SJCRH30 (cell line): ENCODE measurements at regions not wholly inside any gene's neighbourhood (a gene's known extent, or its start where the extent isn't known, plus 50 kb on each side); places are given as distances from the start of the nearest gene placed in this dataset.

Experiments used
- DNase-seq, 2 experiments: peaks; one replicate each; pipeline ENCODE4 v3.0.0-alpha.2; 2015 to 2020
- H3K27ac ChIP-seq: fragments of 250-450 bp; sonication (Bioruptor Pico); 2 replicates; pipeline ENCODE4 v1.5.1; 2020; ENCODE audit warnings: mild to moderate bottlenecking, moderate library complexity
- H3K27me3 ChIP-seq: fragments of 250-450 bp; sonication (Bioruptor Pico); 2 replicates; pipeline ENCODE4 v1.5.1; 2020; ENCODE audit warnings: mild to moderate bottlenecking, moderate library complexity
- H3K36me3 ChIP-seq: fragments of 250-450 bp; sonication (Bioruptor Pico); 2 replicates; pipeline ENCODE4 v1.5.1; 2020; ENCODE audit warnings: mild to moderate bottlenecking, moderate library complexity
- H3K4me1 ChIP-seq: fragments of 250-450 bp; sonication (Bioruptor Pico); 2 replicates; pipeline ENCODE4 v1.5.1; 2020; ENCODE audit warnings: mild to moderate bottlenecking, moderate library complexity
- H3K4me3 ChIP-seq: fragments of 250-450 bp; sonication (Bioruptor Pico); 2 replicates; pipeline ENCODE4 v1.5.1; 2020; ENCODE audit warnings: mild to moderate bottlenecking, moderate library complexity
- H3K9me3 ChIP-seq: fragments of 250-450 bp; sonication (Bioruptor Pico); replicated peaks from 2 replicates; pipeline ENCODE4 v1.5.1; 2020; ENCODE audit warnings: mild to moderate bottlenecking, moderate library complexity

- DNase-seq = no peak
- no peaks in the 10 kb centered on the region for H3K9me3 ChIP-seq
- peaks cover 35% of the 10 kb centered on the region for H3K4me1 ChIP-seq
Observed at GRCh38 chr2:10501451-10501961, 53.4 kb upstream of the ODC1 start.

DNA sequence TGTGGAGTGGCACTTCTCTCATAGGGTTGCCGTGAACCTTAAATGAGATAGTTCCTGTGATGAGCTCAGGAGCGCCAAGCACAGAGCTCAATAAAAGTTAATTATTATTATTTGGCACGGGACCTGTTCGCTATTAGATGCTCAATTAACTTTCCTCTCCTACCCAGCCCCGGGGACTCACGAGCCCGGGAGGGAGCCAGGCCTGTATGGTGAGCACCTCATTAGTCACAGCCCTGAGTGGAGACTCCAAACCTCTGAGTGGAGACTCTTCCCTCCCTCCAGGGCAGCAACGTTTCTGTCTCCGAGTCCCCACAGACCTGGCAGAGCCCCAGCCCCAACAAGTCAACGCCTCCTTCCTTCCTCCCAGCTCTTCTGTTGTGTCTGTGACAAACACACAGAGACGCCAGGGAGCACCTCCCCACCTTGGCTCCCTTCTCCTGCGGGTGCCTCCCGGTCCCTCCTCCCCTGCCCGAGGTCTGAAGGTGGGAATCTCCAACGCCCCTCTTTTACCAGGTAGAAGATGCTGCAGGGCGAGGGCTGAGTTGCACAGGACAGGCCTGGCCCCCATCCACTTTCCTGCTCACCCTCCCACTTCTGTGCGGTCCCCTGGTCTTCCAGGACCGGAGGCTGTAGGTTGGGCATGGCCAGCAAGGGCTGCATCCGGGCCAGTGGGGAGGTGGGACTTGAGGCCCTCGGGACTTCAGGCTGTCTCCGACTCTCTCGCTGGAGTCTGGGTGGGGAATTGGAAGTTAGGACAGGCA, 52.7 kb upstream of the ODC1 start:
- Histone ChIP-seq H3K9me3 (no peaks in the 10 kb centered on the region), H3K27ac (no peak overlapping the region), H3K27me3 (peaks cover 5% of the 10 kb centered on the region; the same call in 1 of the 2 replicates), H3K4me1 (peaks cover 37% of the 10 kb centered on the region), H3K4me3 (no peak overlapping the region), H3K36me3 (no peaks in the 10 kb centered on the region)
- no peak for DNase-seq

More at GRCh38 chr2:10501451-10501961, 53.4 kb upstream of the ODC1 start:
- no peaks in the 10 kb centered on the region for H3K36me3 ChIP-seq
- no peak overlapping the region for H3K4me3 ChIP-seq
- H3K27me3 ChIP-seq = peaks cover 4% of the 10 kb centered on the region; the same call in 1 of the 2 replicates
- H3K27ac ChIP-seq = no peak overlapping the region

- Histone ChIP-seq H3K9me3 (no peaks in the 10 kb centered on the region), H3K27me3 (peaks cover 10% of the 10 kb centered on the region; the same call in 1 of the 2 replicates)
Observed at GRCh38 chr2:10499911-10500521, 51.9 kb upstream of the ODC1 start.

DNA sequence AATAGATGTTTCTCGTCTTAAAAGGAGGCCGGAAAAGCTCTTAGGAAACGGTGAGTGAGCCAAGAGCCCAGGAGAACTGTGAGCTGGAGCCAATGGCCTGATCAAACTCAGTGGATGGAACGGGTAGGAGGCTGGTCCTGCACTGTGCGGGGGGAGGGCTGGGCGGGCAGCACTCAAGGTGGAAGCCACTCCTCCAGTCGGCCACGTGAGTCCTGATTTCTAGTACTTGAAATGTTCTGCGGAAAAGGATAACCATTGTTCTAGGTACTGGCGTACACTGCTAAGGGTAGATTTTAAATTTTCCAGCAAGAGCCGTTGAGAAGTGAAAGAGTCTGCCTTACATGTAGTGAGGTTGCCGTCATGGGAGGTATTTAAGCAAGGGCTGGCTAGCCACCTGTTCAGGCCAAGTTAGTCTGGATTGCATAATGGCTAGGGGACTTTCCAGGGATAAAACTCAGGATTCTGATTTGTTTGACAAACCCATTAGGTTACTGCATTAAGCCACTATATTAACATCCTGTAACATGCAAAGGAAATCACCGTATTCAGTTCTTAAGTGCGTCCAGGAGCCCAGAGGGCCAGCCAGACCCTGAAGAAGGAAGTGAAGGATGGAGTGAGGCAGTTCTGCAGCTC, 51.3 kb upstream of the ODC1 start:
- Histone ChIP-seq H3K9me3 (no peaks in the 10 kb centered on the region), H3K27me3 (peaks cover 13% of the 10 kb centered on the region; the same call in 1 of the 2 replicates)
- no peak for DNase-seq

More at GRCh38 chr2:10499911-10500521, 51.9 kb upstream of the ODC1 start:
- H3K36me3 ChIP-seq = no peaks in the 10 kb centered on the region
- no peak for DNase-seq
- no peak overlapping the region for H3K4me3 ChIP-seq
- H3K27ac ChIP-seq = no peak overlapping the region
- peaks cover 29% of the 10 kb centered on the region for H3K4me1 ChIP-seq

DNA sequence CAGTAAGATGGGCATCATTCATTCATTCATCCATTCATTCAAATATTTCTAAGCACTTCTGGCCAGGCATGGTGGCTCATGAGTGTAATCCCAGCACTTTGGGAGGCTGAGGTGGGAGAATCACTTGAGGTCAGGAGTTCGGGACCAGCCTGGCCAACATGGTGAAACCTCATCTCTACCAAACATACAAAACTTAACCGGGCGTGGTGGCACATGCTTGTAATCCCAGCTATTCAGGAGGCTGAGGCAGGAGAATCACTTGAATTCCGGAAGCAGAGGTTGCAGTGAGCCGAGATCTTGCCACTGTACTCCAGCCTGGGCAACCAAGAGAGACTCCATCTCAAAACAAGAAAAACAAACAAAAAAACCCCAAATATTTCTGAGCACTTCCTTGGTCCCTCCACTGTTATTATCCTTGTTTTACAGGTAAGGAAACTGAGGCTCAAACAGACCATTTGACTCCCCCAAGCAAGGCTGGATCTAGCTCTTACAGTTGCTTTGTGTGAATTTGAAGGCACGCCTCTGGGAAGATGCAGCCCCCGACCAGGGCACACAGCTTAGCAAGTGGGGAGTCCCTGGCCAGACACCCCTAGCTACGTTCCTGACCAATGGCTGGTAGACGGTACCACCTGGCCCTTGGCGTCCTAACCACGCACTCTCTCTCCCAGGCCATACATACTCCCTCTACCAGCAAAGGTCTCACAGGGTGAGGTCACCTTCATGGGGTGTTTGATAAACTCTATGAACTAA, 50.6 kb upstream of the ODC1 start:
- Histone ChIP-seq H3K27me3 (peaks cover 14% of the 10 kb centered on the region; the same call in 1 of the 2 replicates), H3K27ac (peak overlapping the region; percentile 68), H3K4me3 (no peak overlapping the region), H3K36me3 (no peaks in the 10 kb centered on the region), H3K9me3 (no peaks in the 10 kb centered on the region), H3K4me1 (peaks cover 25% of the 10 kb centered on the region)
- no peak for DNase-seq

More for the DNA sequence above, 51.3 kb upstream of the ODC1 start:
- no peaks in the 10 kb centered on the region for H3K36me3 ChIP-seq
- no peak overlapping the region for H3K27ac ChIP-seq
- no peak overlapping the region for H3K4me3 ChIP-seq
- H3K4me1 ChIP-seq = peaks cover 25% of the 10 kb centered on the region
